DMS 273 (cell line): ENCODE measurements at regions not wholly inside any gene's neighbourhood (a gene's known extent, or its start where the extent isn't known, plus 50 kb on each side); places are given as distances from the start of the nearest gene placed in this dataset.

Source experiments
- DNase-seq: peaks from one replicate; lab custom pipeline; 2025; ENCODE audit not compliant: unreplicated experiment; lab: John Stamatoyannopoulos, UW

DNA sequence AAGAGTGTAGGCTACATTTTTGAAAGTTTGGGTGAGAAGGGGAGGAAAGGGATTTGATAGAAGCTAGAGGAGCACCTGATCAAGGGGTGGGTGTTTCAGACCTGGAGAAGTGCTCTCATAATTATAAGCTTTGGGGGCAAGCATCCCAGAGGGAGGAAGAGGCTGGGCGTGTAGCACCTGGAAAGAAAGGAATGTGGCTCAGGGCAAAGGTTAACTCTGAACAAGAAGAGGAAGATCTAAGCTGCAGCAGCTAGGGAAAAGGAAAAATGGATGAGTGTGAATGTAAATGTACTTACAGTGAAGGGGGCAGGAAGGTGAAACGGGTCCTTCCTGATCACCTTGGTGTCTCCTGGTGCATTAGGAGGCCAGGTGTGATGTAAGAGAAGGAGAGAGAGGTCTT is 49.8 kb upstream of the ANKRD55 start:
- DNase-seq = no peak
